Upper lobe of right lung (tissue), 1 donor: ENCODE measurements at regions not wholly inside any gene's neighbourhood (a gene's known extent, or its start where the extent isn't known, plus 50 kb on each side); places are given as distances from the start of the nearest gene placed in this dataset.

Source experiments
- ATAC-seq: fragments of 200-7000 bp; cut with Tn5 transposase; one replicate; pipeline ENCODE4 v1.9.1; 2020; ENCODE audit warnings: mild to moderate bottlenecking, moderate library complexity
- DNase-seq: peaks from one replicate; pipeline ENCODE4 v3.0.0-alpha.2; 2020
- H3K27ac ChIP-seq: fragments of 200-600 bp; one replicate; pipeline ENCODE4 v1.8.0; 2022
- H3K27me3 ChIP-seq: fragments of 200-600 bp; one replicate; pipeline ENCODE4 v1.8.0; 2022; ENCODE audit warnings: mild to moderate bottlenecking
- H3K36me3 ChIP-seq: fragments of 200-600 bp; one replicate; pipeline ENCODE4 v1.8.0; 2022
- H3K4me1 ChIP-seq: fragments of 200-600 bp; one replicate; pipeline ENCODE4 v1.8.0; 2022
- H3K4me3 ChIP-seq: fragments of 200-600 bp; one replicate; pipeline ENCODE4 v1.8.0; 2022; ENCODE audit warnings: mild to moderate bottlenecking
- H3K9me3 ChIP-seq: fragments of 200-600 bp; one replicate; pipeline ENCODE4 v1.8.0; 2022
- intact Hi-C: fragments of 100-400 bp; cut with DNase I; formaldehyde crosslinking; loops from one replicate; pipeline ENCODE4 v1.11.0; 2022
- TF ChIP-seq, protein P1 (sequence below): fragments of 200-600 bp; IDR thresholded peaks from one replicate; pipeline ENCODE4 v1.8.0; 2022; ENCODE audit warnings: antibody characterized with exemption
- donor health status: DM: no; HTN: yes; CAD: no; lungs with severe emphysema.

DNA sequence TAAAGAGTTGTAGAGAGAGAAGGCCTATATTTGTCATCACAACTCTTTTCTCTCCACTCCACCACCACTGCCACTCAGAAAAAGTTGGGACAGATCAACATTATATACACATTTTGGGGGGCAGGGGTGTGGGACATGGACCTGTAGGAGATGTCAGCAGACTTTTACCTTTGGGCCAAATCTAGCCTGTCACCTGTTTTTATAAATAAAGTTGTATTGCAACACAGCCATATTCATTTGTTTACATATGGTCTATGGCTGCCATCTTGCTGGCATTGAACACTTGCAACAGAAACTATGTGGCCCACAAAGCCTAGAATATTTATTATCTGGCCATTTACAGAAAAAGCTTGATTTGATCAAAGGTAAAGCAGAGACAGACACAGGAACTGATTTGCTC, 250.7 kb downstream of the BTG1 start:
- no peaks in the 10 kb centered on the region for H3K4me1 ChIP-seq
- H3K9me3 ChIP-seq, result no peaks in the 10 kb centered on the region
- no peak for DNase-seq
- H3K27ac ChIP-seq, result no peak overlapping the region
- no peaks in the 10 kb centered on the region for H3K36me3 ChIP-seq
- H3K4me3 ChIP-seq, result no peak overlapping the region
- ATAC-seq, result no peak
- intact Hi-C loops, result no loop called here
- no peaks in the 10 kb centered on the region for H3K27me3 ChIP-seq
- TF ChIP-seq, protein P1, sequence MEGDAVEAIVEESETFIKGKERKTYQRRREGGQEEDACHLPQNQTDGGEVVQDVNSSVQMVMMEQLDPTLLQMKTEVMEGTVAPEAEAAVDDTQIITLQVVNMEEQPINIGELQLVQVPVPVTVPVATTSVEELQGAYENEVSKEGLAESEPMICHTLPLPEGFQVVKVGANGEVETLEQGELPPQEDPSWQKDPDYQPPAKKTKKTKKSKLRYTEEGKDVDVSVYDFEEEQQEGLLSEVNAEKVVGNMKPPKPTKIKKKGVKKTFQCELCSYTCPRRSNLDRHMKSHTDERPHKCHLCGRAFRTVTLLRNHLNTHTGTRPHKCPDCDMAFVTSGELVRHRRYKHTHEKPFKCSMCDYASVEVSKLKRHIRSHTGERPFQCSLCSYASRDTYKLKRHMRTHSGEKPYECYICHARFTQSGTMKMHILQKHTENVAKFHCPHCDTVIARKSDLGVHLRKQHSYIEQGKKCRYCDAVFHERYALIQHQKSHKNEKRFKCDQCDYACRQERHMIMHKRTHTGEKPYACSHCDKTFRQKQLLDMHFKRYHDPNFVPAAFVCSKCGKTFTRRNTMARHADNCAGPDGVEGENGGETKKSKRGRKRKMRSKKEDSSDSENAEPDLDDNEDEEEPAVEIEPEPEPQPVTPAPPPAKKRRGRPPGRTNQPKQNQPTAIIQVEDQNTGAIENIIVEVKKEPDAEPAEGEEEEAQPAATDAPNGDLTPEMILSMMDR, result no peak

- Histone ChIP-seq H3K36me3 (no peaks in the 10 kb centered on the region), H3K27me3 (no peaks in the 10 kb centered on the region), H3K9me3 (no peaks in the 10 kb centered on the region), H3K27ac (no peak overlapping the region), H3K4me1 (no peaks in the 10 kb centered on the region), H3K4me3 (no peak overlapping the region)
- intact Hi-C loops, result no loop called here
- TF ChIP-seq, protein P1, result no peak
- DNase-seq (no peak), ATAC-seq (no peak)
These were observed 252.2 kb downstream of the BTG1 start for GRCh38 chr12:91893476-91893875.

- DNase-seq, result no peak
- Histone ChIP-seq H3K27ac (no peak overlapping the region), H3K4me3 (no peak overlapping the region), H3K4me1 (no peaks in the 10 kb centered on the region), H3K36me3 (no peaks in the 10 kb centered on the region), H3K9me3 (no peaks in the 10 kb centered on the region), H3K27me3 (no peaks in the 10 kb centered on the region)
- no peak for ATAC-seq
- intact Hi-C loops, result no loop called here
- TF ChIP-seq, protein P1, result no peak
These were observed 253.4 kb downstream of the BTG1 start for GRCh38 chr12:91892081-91892855.

DNA sequence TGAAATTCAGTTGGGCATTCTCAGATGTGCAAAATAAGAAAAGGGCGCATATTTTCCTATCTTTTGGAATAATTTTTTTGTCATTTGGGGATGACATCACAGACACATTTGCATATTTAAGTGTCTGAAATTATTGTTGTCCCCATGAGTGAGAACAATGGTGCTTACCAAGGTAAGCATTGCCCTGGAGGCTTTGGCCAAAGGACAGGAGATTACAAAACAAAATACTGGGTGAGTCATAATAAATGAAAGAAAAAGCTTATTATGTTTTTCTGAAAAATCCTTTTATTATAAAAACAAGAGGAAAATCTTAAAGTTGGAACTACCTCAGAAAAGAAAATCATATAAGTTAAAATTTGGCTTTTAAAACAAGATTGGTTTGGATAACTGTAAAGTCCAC, 254.9 kb downstream of the BTG1 start:
- DNase-seq, result no peak
- Histone ChIP-seq H3K36me3 (no peaks in the 10 kb centered on the region), H3K27ac (no peak overlapping the region), H3K9me3 (no peaks in the 10 kb centered on the region), H3K4me3 (no peak overlapping the region), H3K27me3 (no peaks in the 10 kb centered on the region), H3K4me1 (no peaks in the 10 kb centered on the region)
- intact Hi-C loops, result no loop called here
- no peak for ATAC-seq
- TF ChIP-seq, protein P1, result no peak

- DNase-seq (no peak), ATAC-seq (no peak)
- TF ChIP-seq, protein P1, result no peak
- Histone ChIP-seq H3K4me1 (no peaks in the 10 kb centered on the region), H3K27ac (no peak overlapping the region), H3K9me3 (no peaks in the 10 kb centered on the region), H3K4me3 (no peak overlapping the region), H3K36me3 (no peaks in the 10 kb centered on the region), H3K27me3 (no peaks in the 10 kb centered on the region)
- intact Hi-C loops, result no loop called here
These were observed 255.7 kb downstream of the BTG1 start for GRCh38 chr12:91889910-91890309.

- Histone ChIP-seq H3K27me3 (no peaks in the 10 kb centered on the region), H3K4me3 (no peak overlapping the region), H3K9me3 (no peaks in the 10 kb centered on the region), H3K36me3 (no peaks in the 10 kb centered on the region), H3K4me1 (no peaks in the 10 kb centered on the region), H3K27ac (no peak overlapping the region)
- intact Hi-C loops, result no loop called here
- DNase-seq (no peak), ATAC-seq (no peak)
- TF ChIP-seq, protein P1, result no peak
These were observed 256.6 kb downstream of the BTG1 start for GRCh38 chr12:91889059-91889458.
